ENCODE measurements at regions not wholly inside any gene's neighbourhood (a gene's known extent, or its start where the extent isn't known, plus 50 kb on each side); places are given as distances from the start of the nearest gene placed in this dataset.

GRCh38 chr4:163773940-163774339, 279.4 kb downstream of the TMA16 start:
- no peak for DNase-seq

GRCh38 chr4:163776957-163777356, 282.5 kb downstream of the TMA16 start:
- no peak for DNase-seq

- DNase-seq: no peak
These were observed 287.2 kb downstream of the TMA16 start for GRCh38 chr4:163781726-163782125.

GRCh38 chr4:163790231-163790630, 295.7 kb downstream of the TMA16 start:
- DNase-seq: no peak

- DNase-seq: no peak
These were observed 301.4 kb downstream of the TMA16 start for GRCh38 chr4:163795885-163796284.

- DNase-seq: no peak
These were observed 309.5 kb downstream of the TMA16 start for GRCh38 chr4:163804001-163804400.

GRCh38 chr4:163806653-163807052, 312.2 kb downstream of the TMA16 start:
- DNase-seq: no peak

GRCh38 chr4:163808011-163808410, 313.5 kb downstream of the TMA16 start:
- DNase-seq: no peak

- no peak for DNase-seq
These were observed 316.3 kb downstream of the TMA16 start for GRCh38 chr4:163810755-163811154.

- DNase-seq: peak in 1 of 2 experiments; percentile 2
These were observed 321.3 kb downstream of the TMA16 start for GRCh38 chr4:163815776-163816175.

- peak in 1 of 2 experiments; percentile 2 for DNase-seq
These were observed 322.0 kb downstream of the TMA16 start for GRCh38 chr4:163816494-163816893.

GRCh38 chr4:163818673-163819072, 324.2 kb downstream of the TMA16 start:
- no peak for DNase-seq

- DNase-seq: no peak
These were observed 339.2 kb downstream of the TMA16 start for GRCh38 chr4:163833669-163834068.

- no peak for DNase-seq
These were observed 351.5 kb downstream of the TMA16 start for GRCh38 chr4:163846008-163846407.

- no peak for DNase-seq
These were observed 357.8 kb downstream of the TMA16 start for GRCh38 chr4:163852246-163852645.

GRCh38 chr4:163857903-163858302, 363.4 kb downstream of the TMA16 start:
- no peak for DNase-seq

- no peak for DNase-seq
These were observed 364.0 kb downstream of the TMA16 start for GRCh38 chr4:163858515-163858914.

GRCh38 chr4:163863082-163863481, 368.6 kb downstream of the TMA16 start:
- no peak for DNase-seq

- no peak for DNase-seq
These were observed 370.5 kb downstream of the TMA16 start for GRCh38 chr4:163865010-163865409.

- no peak for DNase-seq
These were observed 372.3 kb downstream of the TMA16 start for GRCh38 chr4:163866728-163867315.

GRCh38 chr4:163868445-163868844, 374.0 kb downstream of the TMA16 start:
- no peak for DNase-seq

GRCh38 chr4:163871078-163871477, 376.6 kb downstream of the TMA16 start:
- no peak for DNase-seq

- no peak for DNase-seq
These were observed 380.8 kb downstream of the TMA16 start for GRCh38 chr4:163875327-163875726.

GRCh38 chr4:163878336-163879121, 384.0 kb downstream of the TMA16 start:
- no peak for DNase-seq

- no peak for DNase-seq
These were observed 397.9 kb downstream of the TMA16 start for GRCh38 chr4:163892417-163892816.
